GM12891 (cell line): ENCODE measurements at regions not wholly inside any gene's neighbourhood (a gene's known extent, or its start where the extent isn't known, plus 50 kb on each side); places are given as distances from the start of the nearest gene placed in this dataset.

Source experiments
- DNase-seq: peaks from one replicate; pipeline ENCODE4 v3.0.0; 2011; ENCODE audit warnings: low spot score; ENCODE audit not compliant: insufficient read length
- FAIRE-seq: peaks from 2 replicates; lab custom pipeline; 2011; peaks lifted over from hg19 to GRCh38; lab: Jason Lieb, UNC
- PAX5 ChIP-seq: IDR thresholded peaks from 2 replicates; pipeline ENCODE4 v1.6.1; 2011; ENCODE audit warnings: low read length, moderate library complexity, mild to moderate bottlenecking; ENCODE audit not compliant: insufficient read depth, severe bottlenecking
- POLR2A ChIP-seq: IDR thresholded peaks from 2 replicates; pipeline ENCODE4 v1.6.1; 2011; ENCODE audit warnings: low read depth, low read length, control low read depth
- POLR2AphosphoS5 ChIP-seq: IDR thresholded peaks from 2 replicates; pipeline ENCODE4 v1.6.1; 2011; ENCODE audit warnings: low read depth, low read length, control low read depth
- POU2F2 ChIP-seq: IDR thresholded peaks from 2 replicates; pipeline ENCODE4 v1.6.1; 2011; ENCODE audit warnings: low read depth, mild to moderate bottlenecking, control low read depth, low read length, moderate library complexity
- SPI1 ChIP-seq: IDR thresholded peaks from 2 replicates; pipeline ENCODE4 v1.6.1; 2011; ENCODE audit warnings: low read depth, low read length, control low read depth
- TAF1 ChIP-seq: IDR thresholded peaks from 2 replicates; pipeline ENCODE4 v1.6.1; 2011; ENCODE audit warnings: low read depth, low read length, control low read depth

- FAIRE-seq (no peak), DNase-seq (no peak)
- TF ChIP-seq POLR2A (no peak), POU2F2 (no peak), PAX5 (no peak), POLR2AphosphoS5 (no peak), TAF1 (no peak), SPI1 (no peak)
Measured at GRCh38 chr10:20446561-20447193, 450.4 kb downstream of the NEBL start.

- TF ChIP-seq SPI1 = no peak
- DNase-seq (no peak), FAIRE-seq (no peak)
Measured at GRCh38 chr10:20443094-20443493, 454.0 kb downstream of the NEBL start.

- FAIRE-seq (no peak), DNase-seq (no peak)
- TF ChIP-seq POLR2AphosphoS5 = no peak
- no peak for TF ChIP-seq PAX5
Measured at GRCh38 chr10:20429742-20430141, 467.4 kb downstream of the NEBL start.

- TF ChIP-seq PAX5 (no peak), POLR2A (no peak), TAF1 (no peak), POLR2AphosphoS5 (no peak), POU2F2 (no peak), SPI1 (no peak)
- DNase-seq (no peak), FAIRE-seq (no peak)
Measured at GRCh38 chr10:20427821-20428220, 469.3 kb downstream of the NEBL start.

GRCh38 chr10:20418286-20418685, 478.8 kb downstream of the NEBL start:
- TF ChIP-seq PAX5 (no peak), TAF1 (no peak), POU2F2 (no peak), POLR2AphosphoS5 (no peak)
- DNase-seq (no peak), FAIRE-seq (no peak)

- TF ChIP-seq POLR2A = no peak
- no peak for TF ChIP-seq POLR2AphosphoS5
- no peak for TF ChIP-seq SPI1
- TF ChIP-seq POU2F2 = no peak
- TF ChIP-seq TAF1 = no peak
- no peak for TF ChIP-seq PAX5
- FAIRE-seq (no peak), DNase-seq (no peak)
Measured at GRCh38 chr10:20417791-20418190, 479.3 kb downstream of the NEBL start.

GRCh38 chr10:20415684-20416083, 481.4 kb downstream of the NEBL start:
- DNase-seq (no peak), FAIRE-seq (no peak)
- no peak for TF ChIP-seq POLR2AphosphoS5
- no peak for TF ChIP-seq POU2F2
- no peak for TF ChIP-seq POLR2A
- no peak for TF ChIP-seq SPI1
- no peak for TF ChIP-seq PAX5
- no peak for TF ChIP-seq TAF1

- FAIRE-seq (no peak), DNase-seq (no peak)
- TF ChIP-seq POLR2AphosphoS5 (no peak), SPI1 (no peak), TAF1 (no peak), POLR2A (no peak), POU2F2 (no peak), PAX5 (no peak)
Measured at GRCh38 chr10:20407357-20407756, 489.8 kb downstream of the NEBL start.

GRCh38 chr10:20406281-20407104, 490.6 kb downstream of the NEBL start:
- TF ChIP-seq POU2F2 (no peak), SPI1 (no peak)
- no peak for DNase-seq
- FAIRE-seq = no peak

- FAIRE-seq (no peak), DNase-seq (no peak)
- TF ChIP-seq TAF1 (no peak), PAX5 (no peak), POLR2AphosphoS5 (no peak), POLR2A (no peak), SPI1 (no peak), POU2F2 (no peak)
Measured at GRCh38 chr10:20405761-20406160, 491.4 kb downstream of the NEBL start.
